Neural cell (in vitro differentiated cells): ENCODE measurements at regions not wholly inside any gene's neighbourhood (a gene's known extent, or its start where the extent isn't known, plus 50 kb on each side); places are given as distances from the start of the nearest gene placed in this dataset.

Source experiments
- H2AFZ ChIP-seq: fragments of 200-600, 300-800 bp; sonication (generic), shearing (Covaris generic); 2 replicates; pipeline ENCODE4 v1.6.0; 2014; ENCODE audit warnings: low read depth, mild to moderate bottlenecking, antibody characterized with exemption, low read length, moderate library complexity
- H3F3A ChIP-seq: fragments of 200-600 bp; shearing (Covaris generic); 2 replicates; pipeline ENCODE4 v1.6.1; 2016; ENCODE audit warnings: mild to moderate bottlenecking, moderate library complexity, mixed read lengths, antibody characterized with exemption, low read length; ENCODE audit not compliant: insufficient read depth, poor library complexity, severe bottlenecking
- H3K27ac ChIP-seq: fragments of 200-600, 300-800 bp; sonication (generic), shearing (Covaris generic); 2 replicates; pipeline ENCODE4 v1.5.1; 2014; ENCODE audit warnings: mild to moderate bottlenecking, low read length, moderate library complexity
- H3K27me3 ChIP-seq: fragments of 300-800, 200-600 bp; sonication (generic), shearing (Covaris generic); 2 replicates; pipeline ENCODE4 v1.6.0; 2014; ENCODE audit warnings: mild to moderate bottlenecking, low read depth, low read length, moderate library complexity; ENCODE audit not compliant: insufficient read depth
- H3K36me3 ChIP-seq: fragments of 300-800, 200-600 bp; sonication (generic), shearing (Covaris generic); 2 replicates; pipeline ENCODE4 v1.5.1; 2014; ENCODE audit warnings: mild to moderate bottlenecking, antibody characterized with exemption, low read length, moderate library complexity; ENCODE audit not compliant: insufficient read depth
- H3K4me2 ChIP-seq: fragments of 300-800, 200-600 bp; sonication (generic), shearing (Covaris generic); 2 replicates; pipeline ENCODE4 v1.6.0; 2014; ENCODE audit warnings: mild to moderate bottlenecking, low read length
- H3K4me3 ChIP-seq: fragments of 300-800, 200-600 bp; sonication (generic), shearing (Covaris generic); 2 replicates; pipeline ENCODE4 v1.5.1; 2014; ENCODE audit warnings: mild to moderate bottlenecking, low read length, moderate library complexity
- H3K79me2 ChIP-seq: fragments of 200-600 bp; shearing (Covaris generic); replicated peaks from 2 replicates; pipeline ENCODE4 v1.6.0; 2014; ENCODE audit warnings: mild to moderate bottlenecking, low read length, moderate library complexity; ENCODE audit not compliant: insufficient read depth
- H3K9ac ChIP-seq: fragments of 300-800, 200-600 bp; sonication (generic), shearing (Covaris generic); 2 replicates; pipeline ENCODE4 v1.6.1; 2016; ENCODE audit warnings: mild to moderate bottlenecking, low read length, mixed read lengths
- H3K9me2 ChIP-seq: fragments of 200-600 bp; shearing (Covaris generic); 2 replicates; pipeline ENCODE4 v1.6.1; 2016; ENCODE audit warnings: mild to moderate bottlenecking, low read length, mixed read lengths; ENCODE audit not compliant: insufficient read depth
- H3K9me3 ChIP-seq: fragments of 200-600, 300-800 bp; sonication (generic), shearing (Covaris generic); 2 replicates; pipeline ENCODE4 v1.6.1; 2016; ENCODE audit warnings: mild to moderate bottlenecking, mixed run types, low read length, moderate library complexity, mixed read lengths
- H4K20me1 ChIP-seq: fragments of 200-600 bp; shearing (Covaris generic); 2 replicates; pipeline ENCODE4 v1.6.1; 2016; ENCODE audit warnings: mild to moderate bottlenecking, mixed run types; ENCODE audit not compliant: insufficient read depth
- CTCF ChIP-seq: fragments of 450-650 bp; IDR thresholded peaks from 2 replicates; pipeline ENCODE4 v1.5.1; 2014; ENCODE audit warnings: antibody characterized with exemption, mild to moderate bottlenecking, moderate library complexity; ENCODE audit not compliant: poor library complexity, severe bottlenecking
- EP300 ChIP-seq: fragments of 450-650 bp; conservative IDR thresholded peaks from 2 replicates; pipeline ENCODE4 v1.6.1; 2014; ENCODE audit warnings: antibody characterized with exemption, mild to moderate bottlenecking, moderate library complexity; ENCODE audit not compliant: poor library complexity, severe bottlenecking
- EZH2 ChIP-seq: fragments of 200-600, 300-800 bp; shearing (Covaris generic), sonication (generic); IDR thresholded peaks from 2 replicates; pipeline ENCODE4 v1.6.1; 2014; ENCODE audit warnings: antibody characterized with exemption, low read length, borderline replicate concordance, mild to moderate bottlenecking; ENCODE audit not compliant: insufficient read depth, poor library complexity, severe bottlenecking
- MXI1 ChIP-seq: fragments of 450-650 bp; conservative IDR thresholded peaks from 2 replicates; pipeline ENCODE4 v1.6.1; 2014; ENCODE audit warnings: antibody characterized with exemption, mild to moderate bottlenecking; ENCODE audit not compliant: poor library complexity, severe bottlenecking
- POLR2AphosphoS5 ChIP-seq: IDR thresholded peaks from 2 replicates; pipeline ENCODE4 v1.6.1; 2012
- RAD21 ChIP-seq: fragments of 450-650 bp; conservative IDR thresholded peaks from 2 replicates; pipeline ENCODE4 v1.6.1; 2014; ENCODE audit warnings: antibody characterized with exemption, mild to moderate bottlenecking, moderate library complexity
- REST ChIP-seq: IDR thresholded peaks from 2 replicates; pipeline ENCODE4 v1.6.1; 2012; ENCODE audit warnings: borderline replicate concordance
- SMC3 ChIP-seq: fragments of 450-650 bp; conservative IDR thresholded peaks from 2 replicates; pipeline ENCODE4 v1.6.1; 2014; ENCODE audit warnings: antibody characterized with exemption, mild to moderate bottlenecking, moderate library complexity; ENCODE audit not compliant: poor library complexity
- TAF1 ChIP-seq: IDR thresholded peaks from 2 replicates; pipeline ENCODE4 v1.6.1; 2012; ENCODE audit warnings: low read depth

- no peak overlapping the region for H3K4me2 ChIP-seq
- no peaks in the 10 kb centered on the region for H3K79me2 ChIP-seq
- no peaks in the 10 kb centered on the region for H3K27me3 ChIP-seq
- no peak overlapping the region for H3K27ac ChIP-seq
- no peaks in the 10 kb centered on the region for H3K36me3 ChIP-seq
- H3K4me3 ChIP-seq, result no peak overlapping the region
- H3K9me3 ChIP-seq, result no peaks in the 10 kb centered on the region
- H3F3A ChIP-seq, result no peaks in the 10 kb centered on the region
- no peaks in the 10 kb centered on the region for H4K20me1 ChIP-seq
- H3K9ac ChIP-seq, result no peak overlapping the region
- no peak overlapping the region for H2AFZ ChIP-seq
- H3K9me2 ChIP-seq, result no peaks in the 10 kb centered on the region
- TF ChIP-seq EP300 (no peak), POLR2AphosphoS5 (no peak), MXI1 (no peak), TAF1 (no peak), EZH2 (no peak), REST (no peak), RAD21 (no peak), SMC3 (no peak)
Measured at GRCh38 chr4:60981534-60981933, 218.6 kb upstream of the ADGRL3 start.

- TF ChIP-seq POLR2AphosphoS5, result no peak
- Histone ChIP-seq H3F3A (no peaks in the 10 kb centered on the region), H2AFZ (no peak overlapping the region), H3K4me2 (no peak overlapping the region), H3K4me3 (no peak overlapping the region), H3K9me2 (no peaks in the 10 kb centered on the region), H3K79me2 (no peaks in the 10 kb centered on the region), H3K9me3 (no peaks in the 10 kb centered on the region), H3K27ac (no peak overlapping the region), H3K36me3 (no peaks in the 10 kb centered on the region), H3K9ac (no peak overlapping the region), H4K20me1 (no peaks in the 10 kb centered on the region), H3K27me3 (no peaks in the 10 kb centered on the region)
Measured at GRCh38 chr4:60989141-60989540, 211.0 kb upstream of the ADGRL3 start.

- Histone ChIP-seq H3K9me3 (no peaks in the 10 kb centered on the region), H3K36me3 (no peaks in the 10 kb centered on the region), H3K27ac (no peak overlapping the region), H2AFZ (no peak overlapping the region), H3K27me3 (no peaks in the 10 kb centered on the region), H3F3A (no peaks in the 10 kb centered on the region), H3K4me3 (no peak overlapping the region), H4K20me1 (no peaks in the 10 kb centered on the region), H3K9ac (no peak overlapping the region), H3K4me2 (no peak overlapping the region), H3K9me2 (no peaks in the 10 kb centered on the region), H3K79me2 (no peaks in the 10 kb centered on the region)
- TF ChIP-seq EZH2 (no peak), POLR2AphosphoS5 (no peak), CTCF (no peak), EP300 (no peak), RAD21 (no peak), SMC3 (no peak), MXI1 (no peak), REST (no peak), TAF1 (no peak)
Measured at GRCh38 chr4:60992037-60992436, 208.1 kb upstream of the ADGRL3 start.
